ENCODE measurements at regions not wholly inside any gene's neighbourhood (a gene's known extent, or its start where the extent isn't known, plus 50 kb on each side); places are given as distances from the start of the nearest gene placed in this dataset.

GRCh38 chr4:38318737-38319455 is 345.1 kb upstream of the KLF3 start:
- TF ChIP-seq POLR2AphosphoS5 (IDR thresholded peaks at IDR 0.05) (no peak), CTCF (IDR thresholded peaks at IDR 0.05; ENCODE audit: poor library complexity, severe bottlenecking) (no peak), MXI1 (conservative IDR thresholded peaks at IDR 0.05; ENCODE audit: poor library complexity, severe bottlenecking) (no peak), REST (IDR thresholded peaks at IDR 0.05; ENCODE audit: borderline replicate concordance) (no peak), EZH2 (IDR thresholded peaks at IDR 0.05; ENCODE audit: borderline replicate concordance, insufficient read depth, low read length, poor library complexity, severe bottlenecking) (no peak), EP300 (conservative IDR thresholded peaks at IDR 0.05; ENCODE audit: poor library complexity, severe bottlenecking) (no peak), SMC3 (conservative IDR thresholded peaks at IDR 0.05; ENCODE audit: poor library complexity) (no peak), TAF1 (IDR thresholded peaks at IDR 0.05; ENCODE audit: low read depth) (no peak)
